Putamen (tissue), 1 donor: ENCODE measurements at regions not wholly inside any gene's neighbourhood (a gene's known extent, or its start where the extent isn't known, plus 50 kb on each side); places are given as distances from the start of the nearest gene placed in this dataset.
"Not testable (repeated sequence)": the region's sequence is repeated elsewhere in the genome, so short reads cannot be mapped to it uniquely, and the experiment has no call there.

ENCODE experiments used
- DNase-seq: peaks from one replicate; pipeline ENCODE4 v3.0.0-alpha.2; 2016; ENCODE audit warnings: low spot score

GRCh38 chr7:46079421-46079820, 158.3 kb upstream of the IGFBP3 start:
- no peak for DNase-seq

GRCh38 chr7:46076527-46076926, 155.5 kb upstream of the IGFBP3 start:
- no peak for DNase-seq

DNA sequence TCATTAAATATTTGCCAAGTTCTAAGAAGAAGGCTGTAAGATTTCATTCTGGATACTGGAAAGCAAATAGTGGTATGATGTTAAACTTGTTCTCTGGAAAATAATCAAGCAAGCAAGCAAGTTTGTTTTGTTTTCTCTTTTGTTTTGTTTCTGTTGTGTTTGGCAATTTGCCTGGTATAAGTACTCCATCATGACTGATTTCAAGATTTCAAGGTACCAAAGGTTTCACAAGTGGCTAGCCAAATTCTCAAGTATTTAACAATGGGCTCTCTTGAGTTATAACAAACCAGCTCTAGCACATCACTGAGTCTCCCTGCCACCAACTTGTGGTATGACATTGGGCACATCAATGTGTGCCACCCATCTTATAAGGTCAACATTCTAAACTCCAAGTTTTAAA, 151.7 kb upstream of the IGFBP3 start:
- DNase-seq = no peak

- DNase-seq = no peak
These were observed 150.5 kb upstream of the IGFBP3 start for GRCh38 chr7:46071601-46072000.

GRCh38 chr7:46071076-46071475, 150.0 kb upstream of the IGFBP3 start:
- no peak for DNase-seq

DNA sequence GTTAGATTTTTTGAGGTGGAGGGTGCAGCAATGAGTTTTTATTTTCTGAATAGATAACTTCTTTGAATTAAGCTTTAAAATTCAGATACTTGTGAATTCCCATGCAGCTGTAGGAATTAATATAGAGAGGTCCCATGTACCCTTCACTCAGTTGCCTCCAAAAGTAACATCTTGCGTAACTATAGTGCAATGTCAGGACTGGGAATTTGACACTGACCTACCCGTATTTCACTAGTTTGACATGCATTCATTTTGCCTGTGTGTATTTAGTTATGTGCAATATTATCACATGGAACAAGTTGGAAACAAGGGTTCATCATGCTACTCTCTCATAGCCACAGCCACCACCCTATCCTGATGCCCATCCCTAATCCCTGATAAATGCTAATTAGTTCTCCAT, 147.1 kb upstream of the IGFBP3 start:
- no peak for DNase-seq

GRCh38 chr7:46059308-46060020, 138.4 kb upstream of the IGFBP3 start:
- no peak for DNase-seq

- DNase-seq = no peak
These were observed 137.2 kb upstream of the IGFBP3 start for GRCh38 chr7:46058086-46058823.

- no peak for DNase-seq
These were observed 133.8 kb upstream of the IGFBP3 start for GRCh38 chr7:46054915-46055314.

DNA sequence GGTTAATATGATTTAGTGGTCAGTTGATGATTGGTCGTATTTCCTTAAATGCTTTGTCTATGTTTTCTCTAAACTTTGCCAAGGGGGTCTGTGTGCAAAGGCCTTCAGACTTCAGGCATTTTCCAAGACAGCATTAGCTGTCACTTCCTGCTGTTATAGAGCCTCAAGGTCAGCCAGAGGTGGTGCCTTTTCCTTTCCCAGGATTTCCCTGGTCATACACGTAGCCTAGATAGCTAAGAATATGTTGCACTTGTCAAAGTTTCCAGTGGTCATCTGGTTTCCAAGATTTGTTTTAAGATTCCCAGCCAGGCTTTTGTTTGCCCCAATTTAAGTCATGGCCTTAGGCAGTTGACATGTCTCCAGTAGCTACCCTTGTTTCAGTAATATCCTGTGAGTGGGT, 133.2 kb upstream of the IGFBP3 start:
- DNase-seq = no peak

- DNase-seq = no peak
These were observed 126.5 kb upstream of the IGFBP3 start for GRCh38 chr7:46047581-46047980.

DNA sequence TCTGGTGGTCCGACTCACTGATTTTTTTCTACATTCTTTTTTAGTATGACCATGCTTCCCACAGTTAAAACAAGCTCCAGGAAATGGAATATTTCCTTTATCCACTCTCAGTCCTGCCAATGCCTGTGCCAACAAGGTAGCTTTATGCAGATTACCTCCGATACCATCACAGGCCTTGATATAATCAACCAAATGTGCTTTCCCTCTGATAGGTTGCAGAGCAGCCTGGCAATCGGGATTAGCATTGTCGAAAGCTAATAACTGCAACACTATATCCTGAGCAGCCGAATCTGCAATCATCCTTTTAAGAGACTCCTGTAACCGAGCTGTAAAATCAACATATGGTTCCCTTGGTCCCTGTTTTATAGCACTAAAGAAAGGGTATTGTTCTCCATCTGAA, 122.3 kb upstream of the IGFBP3 start:
- DNase-seq = not testable (repeated sequence)

DNA sequence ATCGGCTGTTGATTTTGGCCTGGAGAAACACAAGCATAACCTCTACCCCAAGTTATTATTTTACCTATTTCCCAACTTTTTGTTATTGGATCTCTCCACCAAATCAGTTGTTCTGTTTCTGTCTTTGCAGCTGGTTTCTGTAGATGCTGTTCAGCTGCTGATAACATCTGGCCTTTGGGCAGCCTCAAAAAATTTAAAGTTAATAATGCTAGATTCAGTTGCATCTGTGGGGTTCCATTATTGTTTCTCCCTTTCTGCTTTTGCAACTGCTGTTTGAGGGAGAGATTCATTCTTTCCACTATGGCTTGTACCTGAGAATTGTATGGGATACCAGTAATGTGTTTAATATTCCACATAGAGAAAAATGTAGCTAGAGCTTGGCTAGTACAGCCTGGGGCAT, 118.7 kb upstream of the IGFBP3 start:
- not testable (repeated sequence) for DNase-seq

DNA sequence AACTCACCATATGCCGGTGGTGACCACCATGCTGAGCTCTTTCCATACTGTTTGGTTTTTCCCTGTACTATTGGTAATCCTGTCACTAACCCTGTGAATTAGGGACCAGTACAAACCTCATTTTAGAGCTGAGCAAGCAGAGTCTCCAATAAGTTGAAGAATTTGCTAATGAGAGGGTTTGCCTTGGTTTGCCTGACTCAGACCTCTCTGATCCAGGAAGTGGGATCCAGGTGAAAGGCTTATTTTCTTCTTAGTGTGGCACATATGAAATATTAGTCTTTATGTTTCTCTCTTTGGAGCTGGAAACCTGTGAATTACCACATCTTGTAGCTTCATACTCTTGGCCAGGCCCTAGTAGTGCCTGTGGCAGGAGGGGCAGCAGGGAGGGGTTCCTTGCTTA, 114.1 kb upstream of the IGFBP3 start:
- DNase-seq = no peak

DNA sequence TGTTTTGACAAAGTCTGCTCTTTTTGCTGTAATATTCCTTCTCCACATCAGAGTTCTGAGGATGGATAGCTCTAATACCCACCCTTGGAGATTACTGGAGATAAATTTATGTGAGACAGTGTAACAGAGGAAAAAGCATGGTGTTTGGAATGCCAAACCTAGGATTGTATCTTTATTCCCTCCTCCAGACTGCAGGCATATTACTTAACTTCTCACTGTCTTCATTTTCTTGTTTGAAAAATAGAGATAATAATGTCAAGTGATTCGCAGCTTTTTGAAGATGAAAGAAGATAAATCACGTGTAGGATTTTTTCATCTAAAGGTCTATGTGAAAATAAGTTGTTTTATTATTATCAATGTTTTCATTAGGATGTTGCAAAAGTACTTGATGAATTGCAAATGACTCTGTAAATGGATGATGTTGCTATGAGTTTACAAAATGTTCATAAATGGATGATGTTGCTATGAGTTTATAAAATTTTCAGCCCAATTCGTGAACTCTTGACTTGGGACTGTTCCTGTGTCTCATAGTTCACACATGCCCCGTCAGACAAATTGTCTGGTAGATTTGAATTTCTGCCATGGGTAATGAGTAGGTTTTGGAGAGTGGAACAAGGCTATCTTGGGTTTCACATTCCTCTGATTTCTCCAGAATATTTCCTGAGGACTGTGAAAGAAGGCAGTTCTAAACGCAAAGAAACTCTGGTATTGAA, 113.1 kb upstream of the IGFBP3 start:
- DNase-seq = no peak

DNA sequence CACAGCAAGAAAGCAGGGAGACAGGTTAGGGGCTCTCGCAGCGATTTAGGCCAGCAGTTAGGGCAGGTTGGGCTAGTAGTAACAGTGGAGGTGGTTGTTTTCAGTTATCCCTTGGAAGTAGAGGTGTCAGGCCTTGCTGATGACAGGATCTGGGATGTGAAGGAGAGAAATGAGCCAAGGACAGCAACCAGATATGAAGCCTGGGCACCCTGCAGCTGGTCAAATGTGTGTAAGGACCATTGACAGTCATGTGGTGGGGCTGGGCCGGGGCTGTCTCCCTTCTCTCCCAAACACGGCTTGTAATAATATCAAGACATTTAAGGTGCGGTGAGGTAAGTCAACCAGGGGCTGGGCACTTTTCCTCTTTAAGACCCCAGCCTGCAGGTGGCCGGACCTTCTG, 112.5 kb upstream of the IGFBP3 start:
- DNase-seq = no peak

DNA sequence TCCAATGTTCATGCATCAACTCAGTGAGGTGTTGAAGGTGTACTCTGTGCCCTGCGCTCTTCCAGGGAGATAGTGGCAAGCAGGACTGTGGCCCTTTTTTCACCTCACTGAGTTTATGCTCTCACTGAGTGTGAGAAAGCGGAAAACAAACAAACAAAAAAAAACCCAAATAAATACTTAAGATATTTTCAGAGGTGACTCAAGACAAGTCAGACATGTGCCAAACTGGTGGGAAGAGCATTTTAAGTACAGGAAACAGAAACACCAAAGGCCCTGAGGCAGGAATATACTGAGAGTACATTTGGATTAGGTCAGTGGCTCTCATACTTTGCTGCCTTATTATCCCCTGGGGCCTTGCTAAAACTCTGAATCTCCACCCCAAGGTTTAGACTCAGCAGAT, 111.9 kb upstream of the IGFBP3 start:
- DNase-seq = no peak

DNA sequence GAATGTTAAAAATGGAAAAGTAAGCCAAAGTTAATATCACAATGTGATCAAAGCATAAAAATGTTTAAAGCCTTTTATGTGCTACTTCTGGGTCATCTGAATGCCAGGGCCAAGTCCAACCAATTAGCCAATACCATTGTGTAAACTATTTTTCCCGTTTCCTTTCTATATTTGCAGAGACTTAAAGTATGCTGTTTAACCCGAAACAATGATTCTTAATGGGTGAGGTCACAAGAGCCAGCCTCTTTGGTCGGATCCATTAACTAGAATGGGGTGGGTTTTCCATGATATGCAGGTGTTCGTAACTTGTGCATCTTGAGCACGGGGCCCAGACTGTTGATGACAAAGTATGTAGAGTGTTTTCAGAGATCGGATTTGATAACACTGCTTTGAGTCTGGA, 111.3 kb upstream of the IGFBP3 start:
- DNase-seq = no peak

DNA sequence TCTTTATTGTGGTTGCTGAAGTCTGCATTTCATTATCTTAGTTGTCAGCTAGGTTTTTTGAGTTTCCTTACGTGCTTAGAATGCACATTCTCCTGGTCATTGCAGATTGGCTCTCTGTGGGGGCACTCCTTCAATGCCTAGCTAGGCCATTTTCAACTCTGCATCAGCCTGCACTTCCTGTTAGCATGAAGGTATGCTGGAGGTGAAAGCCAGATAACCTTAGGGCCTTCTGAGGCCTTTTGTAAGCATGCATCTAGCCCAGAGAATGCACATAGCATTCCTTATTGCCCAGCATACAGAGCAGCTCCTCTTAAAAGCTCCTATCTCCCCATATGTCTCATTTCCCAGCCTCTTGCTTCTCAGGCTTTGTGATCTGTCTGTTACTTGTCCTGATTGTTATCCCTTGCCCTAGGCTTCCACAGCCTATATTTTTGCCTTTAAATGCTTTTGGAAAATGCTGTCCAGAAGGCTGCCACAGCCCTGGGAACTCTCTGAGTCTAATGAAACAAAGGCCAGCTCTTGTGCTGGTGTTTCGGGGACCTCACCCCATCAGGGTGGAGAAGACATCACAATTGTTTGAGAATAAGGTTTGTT, 108.1 kb upstream of the IGFBP3 start:
- DNase-seq = no peak

- DNase-seq = no peak
These were observed 107.2 kb upstream of the IGFBP3 start for GRCh38 chr7:46028246-46028645.

DNA sequence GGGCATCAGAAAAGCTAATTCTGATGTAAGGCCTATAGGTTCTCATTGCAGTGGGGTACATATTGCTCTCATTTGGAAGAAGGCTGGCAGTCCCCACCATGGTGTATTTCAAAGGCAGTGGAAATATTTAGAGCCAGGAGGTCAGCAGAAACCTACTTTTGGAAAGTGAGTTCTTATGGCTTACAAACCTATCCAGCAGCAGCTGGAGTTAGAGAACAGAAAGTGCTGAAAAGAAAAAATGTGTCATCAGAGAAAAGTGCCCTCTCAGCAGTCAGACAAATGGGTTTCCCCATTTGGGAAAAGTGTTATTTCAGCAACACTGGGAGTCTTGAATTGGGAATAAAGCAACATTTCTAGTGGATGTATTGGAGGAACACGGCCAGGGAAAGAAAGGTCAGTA, 105.7 kb upstream of the IGFBP3 start:
- DNase-seq = no peak

DNA sequence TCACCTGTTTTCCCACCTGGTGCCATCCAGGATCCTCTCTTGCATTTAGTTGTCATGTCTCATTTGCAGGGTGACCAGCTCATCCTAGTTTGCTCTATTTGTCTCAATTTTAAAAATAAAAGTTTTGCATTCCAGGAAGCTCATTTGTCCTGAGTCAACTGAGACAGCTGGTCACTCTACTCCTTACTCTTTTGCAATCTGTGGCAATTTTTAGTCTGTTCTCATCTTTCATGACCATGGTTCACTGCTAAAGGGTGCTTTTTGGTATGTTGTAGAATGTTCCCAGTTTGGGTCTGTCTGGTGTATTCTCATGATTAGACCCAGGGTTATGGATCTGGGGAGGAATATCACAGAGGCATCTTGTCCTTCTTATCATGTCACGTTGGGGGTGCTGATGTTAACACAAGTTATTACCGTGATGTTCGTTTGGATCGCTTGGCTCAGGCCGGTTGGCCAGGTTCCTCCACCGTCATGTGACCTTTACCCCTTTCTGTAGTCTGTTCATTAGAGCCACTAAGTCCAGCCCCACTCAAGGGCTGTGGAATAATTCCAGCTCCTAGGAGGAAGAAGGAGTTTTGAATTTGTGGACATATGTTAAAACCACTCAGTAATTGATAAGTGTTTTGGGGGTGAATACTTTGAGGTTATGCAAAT, 103.3 kb upstream of the IGFBP3 start:
- DNase-seq = no peak
